Keratinocyte (primary cell): ENCODE measurements at regions not wholly inside any gene's neighbourhood (a gene's known extent, or its start where the extent isn't known, plus 50 kb on each side); places are given as distances from the start of the nearest gene placed in this dataset.
"Not testable (repeated sequence)": the region's sequence is repeated elsewhere in the genome, so short reads cannot be mapped to it uniquely, and the experiment has no call there.

Source experiments
- DNase-seq: peaks from one replicate; pipeline ENCODE4 v3.0.0-alpha.2; 2011; ENCODE audit warnings: low read depth, missing footprints, low spot score
- FAIRE-seq: peaks from 2 replicates; lab custom pipeline; 2011; peaks lifted over from hg19 to GRCh38; lab: Jason Lieb, UNC
- H2AFZ ChIP-seq: 2 replicates; pipeline ENCODE4 v1.6.0; 2012; ENCODE audit warnings: low read length, control low read depth, inconsistent platforms; ENCODE audit not compliant: control insufficient read depth
- H3K27ac ChIP-seq: 2 replicates; pipeline ENCODE4 v1.5.1; 2011; ENCODE audit warnings: low read length; ENCODE audit not compliant: control insufficient read depth, insufficient read depth
- H3K27me3 ChIP-seq: 3 replicates; pipeline ENCODE4 v1.6.0; 2011; ENCODE audit warnings: low read length; ENCODE audit not compliant: control insufficient read depth, insufficient read depth; ENCODE audit errors: extremely low read depth
- H3K36me3 ChIP-seq, 2 experiments: 2 replicates in 1 of 2; 3 replicates in 1 of 2; pipeline ENCODE4 v1.5.1; 2011; ENCODE audit warnings: low read length in 2 of 2, mild to moderate bottlenecking in 1 of 2; ENCODE audit not compliant: control insufficient read depth in 2 of 2, insufficient read depth in 2 of 2; ENCODE audit errors: extremely low read depth in 1 of 2
- H3K4me1 ChIP-seq: 3 replicates; pipeline ENCODE4 v1.5.1; 2011; ENCODE audit warnings: low read length; ENCODE audit not compliant: control insufficient read depth, insufficient read depth; ENCODE audit errors: extremely low read depth
- H3K4me2 ChIP-seq: 3 replicates; pipeline ENCODE4 v1.6.0; 2011; ENCODE audit warnings: low read depth, low read length; ENCODE audit not compliant: control insufficient read depth, insufficient read depth; ENCODE audit errors: extremely low read depth
- H3K4me3 ChIP-seq, 3 experiments: fragments of 200-600 bp in 1 of 3; sonication (generic) in 1 of 3; 2 replicates in 2 of 3; 3 replicates in 1 of 3; pipeline ENCODE4 v1.5.1; 2011 to 2016; ENCODE audit warnings: low read length in 3 of 3, mild to moderate bottlenecking in 3 of 3, control low read depth in 2 of 3, inconsistent platforms in 1 of 3, low read depth in 1 of 3, mixed read lengths in 1 of 3, mixed run types in 1 of 3, moderate library complexity in 1 of 3; ENCODE audit not compliant: control insufficient read depth in 2 of 3, insufficient read depth in 2 of 3; ENCODE audit errors: extremely low read depth in 1 of 3
- H3K79me2 ChIP-seq: 2 replicates; pipeline ENCODE4 v1.6.0; 2012; ENCODE audit warnings: low read length; ENCODE audit not compliant: control insufficient read depth, insufficient read depth
- H3K9ac ChIP-seq: 3 replicates; pipeline ENCODE4 v1.6.0; 2011; ENCODE audit warnings: low read length; ENCODE audit not compliant: control insufficient read depth, insufficient read depth; ENCODE audit errors: extremely low read depth
- H3K9me1 ChIP-seq: 3 replicates; pipeline ENCODE4 v1.6.0; 2011; ENCODE audit warnings: low read length; ENCODE audit not compliant: control insufficient read depth, insufficient read depth; ENCODE audit errors: extremely low read depth
- H3K9me3 ChIP-seq: 2 replicates; pipeline ENCODE4 v1.5.1; 2012; ENCODE audit warnings: low read depth, low read length; ENCODE audit not compliant: control insufficient read depth
- H4K20me1 ChIP-seq: 3 replicates; pipeline ENCODE4 v1.6.0; 2011; ENCODE audit warnings: low read length; ENCODE audit not compliant: control insufficient read depth, insufficient read depth; ENCODE audit errors: extremely low read depth
- CTCF ChIP-seq, 3 experiments: IDR thresholded peaks in 1 of 3; conservative IDR thresholded peaks in 1 of 3; optimal IDR thresholded peaks in 1 of 3; 2 replicates in 2 of 3; 3 replicates in 1 of 3; pipeline versions ENCODE3 to v1.5.1; 2011; ENCODE audit warnings: low read length in 3 of 3, mild to moderate bottlenecking in 3 of 3, moderate library complexity in 2 of 3, control low read depth in 1 of 3, inconsistent platforms in 1 of 3; ENCODE audit not compliant: insufficient read depth in 2 of 3; ENCODE audit errors: extremely low read depth in 1 of 3
- EZH2 ChIP-seq: IDR thresholded peaks from one replicate; pipeline ENCODE4 v1.6.1; 2012; ENCODE audit warnings: inconsistent platforms, mild to moderate bottlenecking, low read length, moderate library complexity
- dilution Hi-C: fragments of 300-500 bp; cut with MboI; formaldehyde crosslinking; loops from one replicate; pipeline ENCODE4 v1.7.0; 2020; ENCODE audit warnings: low sequenced_read_pairs; ENCODE audit not compliant: extremely low pct_ligation_motif_present

- no peaks in the 10 kb centered on the region for H3K27me3 ChIP-seq
- DNase-seq (no peak), FAIRE-seq (no peak)
- H2AFZ ChIP-seq: no peak overlapping the region
- TF ChIP-seq CTCF (optimal IDR thresholded peaks at IDR 0.05 in 1 of 3, IDR thresholded peaks at IDR 0.05 in 1 of 3, conservative IDR thresholded peaks at IDR 0.05 in 1 of 3; ENCODE audit: extremely low read depth in 1 of 3, insufficient read depth in 2 of 3, low read length in 3 of 3): no peak
- no peak for TF ChIP-seq EZH2
- H3K4me1 ChIP-seq: no peaks in the 10 kb centered on the region
- no peaks in the 10 kb centered on the region for H4K20me1 ChIP-seq
- dilution Hi-C loops: no loop called here
- H3K4me2 ChIP-seq: no peak overlapping the region
- H3K36me3 ChIP-seq: no peaks in the 10 kb centered on the region
- H3K4me3 ChIP-seq: no peak overlapping the region
- H3K9me3 ChIP-seq: no peaks in the 10 kb centered on the region
- H3K27ac ChIP-seq: no peak overlapping the region
- H3K79me2 ChIP-seq: no peaks in the 10 kb centered on the region
- no peak overlapping the region for H3K9ac ChIP-seq
- no peaks in the 10 kb centered on the region for H3K9me1 ChIP-seq
Measured at GRCh38 chr12:42015051-42015461, 129.6 kb downstream of the GXYLT1 start.

- H3K79me2 ChIP-seq, H3K9me3 ChIP-seq, H4K20me1 ChIP-seq, H3K36me3 ChIP-seq, dilution Hi-C loops, DNase-seq, H2AFZ ChIP-seq, H3K27ac ChIP-seq, H3K9me1 ChIP-seq, FAIRE-seq, H3K4me2 ChIP-seq, H3K4me1 ChIP-seq, H3K27me3 ChIP-seq, H3K4me3 ChIP-seq, H3K9ac ChIP-seq: not testable (repeated sequence)
Measured at GRCh38 chr12:42012501-42012900, 132.2 kb downstream of the GXYLT1 start.

GRCh38 chr12:42010715-42011114, 134.0 kb downstream of the GXYLT1 start:
- dilution Hi-C loops: no loop called here
- no peak for FAIRE-seq

More at GRCh38 chr12:42010715-42011114, 134.0 kb downstream of the GXYLT1 start:
- no peak for DNase-seq
- Histone ChIP-seq H4K20me1 (no peaks in the 10 kb centered on the region), H3K27me3 (no peaks in the 10 kb centered on the region), H3K4me3 (no peak overlapping the region), H3K9me1 (no peaks in the 10 kb centered on the region), H3K27ac (no peak overlapping the region), H3K4me1 (no peaks in the 10 kb centered on the region), H2AFZ (no peak overlapping the region), H3K9me3 (no peaks in the 10 kb centered on the region), H3K36me3 (no peaks in the 10 kb centered on the region), H3K79me2 (no peaks in the 10 kb centered on the region), H3K4me2 (no peak overlapping the region), H3K9ac (no peak overlapping the region)
- TF ChIP-seq EZH2 (no peak), CTCF (optimal IDR thresholded peaks at IDR 0.05 in 1 of 3, IDR thresholded peaks at IDR 0.05 in 1 of 3, conservative IDR thresholded peaks at IDR 0.05 in 1 of 3; ENCODE audit: extremely low read depth in 1 of 3, insufficient read depth in 2 of 3, low read length in 3 of 3) (no peak)
